ENCODE measurements at regions not wholly inside any gene's neighbourhood (a gene's known extent, or its start where the extent isn't known, plus 50 kb on each side); places are given as distances from the start of the nearest gene placed in this dataset.

- Histone ChIP-seq H3K9me3 (no peaks in the 10 kb centered on the region), H3K27ac (no peak overlapping the region), H3K4me2 (no peak overlapping the region), H3K4me3 (no peak overlapping the region), H3K4me1 (no peaks in the 10 kb centered on the region)
- FAIRE-seq (no peak), DNase-seq (ENCODE audit: low read depth in 1 of 2, low spot score in 1 of 2) (no peak), ATAC-seq (no peak)
- WGBS (ENCODE audit: missing lambda C conversion rate), result 17% methylated on average over 2 of the region's 2 CpGs
- no peak for TF ChIP-seq KDM1A (IDR thresholded peaks at IDR 0.05; ENCODE audit: low read depth)
- no peak for TF ChIP-seq CHD4 (IDR thresholded peaks at IDR 0.05; ENCODE audit: borderline replicate concordance)
- TF ChIP-seq MAZ (IDR thresholded peaks at IDR 0.05; ENCODE audit: borderline replicate concordance, low read depth, low read length), result no peak
- no peak for TF ChIP-seq JUNB (IDR thresholded peaks at IDR 0.05)
- TF ChIP-seq, protein P1, sequence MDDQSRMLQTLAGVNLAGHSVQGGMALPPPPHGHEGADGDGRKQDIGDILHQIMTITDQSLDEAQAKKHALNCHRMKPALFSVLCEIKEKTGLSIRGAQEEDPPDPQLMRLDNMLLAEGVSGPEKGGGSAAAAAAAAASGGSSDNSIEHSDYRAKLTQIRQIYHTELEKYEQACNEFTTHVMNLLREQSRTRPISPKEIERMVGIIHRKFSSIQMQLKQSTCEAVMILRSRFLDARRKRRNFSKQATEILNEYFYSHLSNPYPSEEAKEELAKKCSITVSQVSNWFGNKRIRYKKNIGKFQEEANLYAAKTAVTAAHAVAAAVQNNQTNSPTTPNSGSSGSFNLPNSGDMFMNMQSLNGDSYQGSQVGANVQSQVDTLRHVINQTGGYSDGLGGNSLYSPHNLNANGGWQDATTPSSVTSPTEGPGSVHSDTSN (IDR thresholded peaks at IDR 0.05), result no peak
- TF ChIP-seq, protein P2, sequence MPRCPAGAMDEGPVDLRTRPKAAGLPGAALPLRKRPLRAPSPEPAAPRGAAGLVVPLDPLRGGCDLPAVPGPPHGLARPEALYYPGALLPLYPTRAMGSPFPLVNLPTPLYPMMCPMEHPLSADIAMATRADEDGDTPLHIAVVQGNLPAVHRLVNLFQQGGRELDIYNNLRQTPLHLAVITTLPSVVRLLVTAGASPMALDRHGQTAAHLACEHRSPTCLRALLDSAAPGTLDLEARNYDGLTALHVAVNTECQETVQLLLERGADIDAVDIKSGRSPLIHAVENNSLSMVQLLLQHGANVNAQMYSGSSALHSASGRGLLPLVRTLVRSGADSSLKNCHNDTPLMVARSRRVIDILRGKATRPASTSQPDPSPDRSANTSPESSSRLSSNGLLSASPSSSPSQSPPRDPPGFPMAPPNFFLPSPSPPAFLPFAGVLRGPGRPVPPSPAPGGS (IDR thresholded peaks at IDR 0.05), result no peak
- TF ChIP-seq MAFK (IDR thresholded peaks at IDR 0.05; ENCODE audit: partially characterized antibody), result no peak
- TF ChIP-seq ZSCAN20 (CRISPR knock-in tag; IDR thresholded peaks at IDR 0.05), result no peak
- TF ChIP-seq, protein P3, sequence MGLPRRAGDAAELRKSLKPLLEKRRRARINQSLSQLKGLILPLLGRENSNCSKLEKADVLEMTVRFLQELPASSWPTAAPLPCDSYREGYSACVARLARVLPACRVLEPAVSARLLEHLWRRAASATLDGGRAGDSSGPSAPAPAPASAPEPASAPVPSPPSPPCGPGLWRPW (IDR thresholded peaks at IDR 0.05), result no peak
- no peak for TF ChIP-seq RAD21 (conservative IDR thresholded peaks at IDR 0.05 in 1 of 2, IDR thresholded peaks at IDR 0.05 in 1 of 2)
- TF ChIP-seq NPAS2 (CRISPR knock-in tag; IDR thresholded peaks at IDR 0.05; ENCODE audit: borderline replicate concordance), result no peak
- TF ChIP-seq KDM5A (IDR thresholded peaks at IDR 0.05), result no peak
- no peak for TF ChIP-seq EHF (CRISPR knock-in tag; IDR thresholded peaks at IDR 0.05)
- no peak for TF ChIP-seq MYC (IDR thresholded peaks at IDR 0.05; ENCODE audit: borderline replicate concordance, low read length)
- TF ChIP-seq NR3C1 (IDR thresholded peaks at IDR 0.05), result no peak
- TF ChIP-seq FOSL2 (IDR thresholded peaks at IDR 0.05), result no peak
- TF ChIP-seq FOSL2 (CRISPR knock-in tag; IDR thresholded peaks at IDR 0.05), result no peak
- TF ChIP-seq, protein P4, sequence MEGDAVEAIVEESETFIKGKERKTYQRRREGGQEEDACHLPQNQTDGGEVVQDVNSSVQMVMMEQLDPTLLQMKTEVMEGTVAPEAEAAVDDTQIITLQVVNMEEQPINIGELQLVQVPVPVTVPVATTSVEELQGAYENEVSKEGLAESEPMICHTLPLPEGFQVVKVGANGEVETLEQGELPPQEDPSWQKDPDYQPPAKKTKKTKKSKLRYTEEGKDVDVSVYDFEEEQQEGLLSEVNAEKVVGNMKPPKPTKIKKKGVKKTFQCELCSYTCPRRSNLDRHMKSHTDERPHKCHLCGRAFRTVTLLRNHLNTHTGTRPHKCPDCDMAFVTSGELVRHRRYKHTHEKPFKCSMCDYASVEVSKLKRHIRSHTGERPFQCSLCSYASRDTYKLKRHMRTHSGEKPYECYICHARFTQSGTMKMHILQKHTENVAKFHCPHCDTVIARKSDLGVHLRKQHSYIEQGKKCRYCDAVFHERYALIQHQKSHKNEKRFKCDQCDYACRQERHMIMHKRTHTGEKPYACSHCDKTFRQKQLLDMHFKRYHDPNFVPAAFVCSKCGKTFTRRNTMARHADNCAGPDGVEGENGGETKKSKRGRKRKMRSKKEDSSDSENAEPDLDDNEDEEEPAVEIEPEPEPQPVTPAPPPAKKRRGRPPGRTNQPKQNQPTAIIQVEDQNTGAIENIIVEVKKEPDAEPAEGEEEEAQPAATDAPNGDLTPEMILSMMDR (IDR thresholded peaks at IDR 0.05), result no peak
- no peak for TF ChIP-seq EHMT2 (IDR thresholded peaks at IDR 0.05; ENCODE audit: low read depth)
- ChIA-PET POLR2A (no interaction called here), CTCF (no interaction called here)
Measured at GRCh38 chr12:84732828-84733340, 179.7 kb downstream of the SLC6A15 start.

DNA sequence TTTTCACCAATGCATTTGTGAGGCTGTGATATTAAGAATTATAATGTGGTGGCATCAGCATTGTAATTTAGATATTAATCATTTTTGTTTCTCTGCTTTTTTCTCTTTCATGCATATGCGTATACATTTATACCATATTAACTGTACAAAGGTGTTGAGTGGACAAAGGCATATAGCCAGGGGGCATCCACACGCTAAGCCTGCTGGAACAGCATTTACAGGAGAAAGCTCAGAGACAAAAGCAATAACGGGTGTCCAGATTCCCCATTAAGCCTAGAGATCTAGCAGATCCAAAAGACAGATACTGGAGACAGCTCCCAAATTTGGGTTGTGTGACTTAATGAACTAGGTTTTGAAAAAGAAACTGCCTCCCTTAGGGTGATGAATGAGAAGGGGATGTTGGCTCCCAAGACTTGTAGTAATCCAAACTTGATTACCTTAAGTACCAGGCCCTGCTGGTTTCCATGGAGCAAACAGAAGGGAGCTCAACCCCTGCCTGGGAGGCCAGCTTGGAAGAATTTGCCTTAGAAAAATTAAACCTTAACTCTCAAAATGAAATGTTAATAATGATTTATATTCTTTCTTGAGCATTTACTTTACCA is 181.9 kb downstream of the SLC6A15 start:
- no peak for TF ChIP-seq JUN (IDR thresholded peaks at IDR 0.05)
- TF ChIP-seq MAZ (IDR thresholded peaks at IDR 0.05; ENCODE audit: borderline replicate concordance, low read depth, low read length), result no peak
- no peak for TF ChIP-seq FOXS1 (CRISPR knock-in tag; IDR thresholded peaks at IDR 0.05)
- ChIA-PET POLR2A (no interaction called here), CTCF (no interaction called here)
- Histone ChIP-seq H3K27ac (no peak overlapping the region), H3K4me2 (no peak overlapping the region), H3K9me3 (no peaks in the 10 kb centered on the region), H3K4me1 (no peaks in the 10 kb centered on the region), H3K4me3 (no peak overlapping the region)
- FAIRE-seq, result no peak
- ATAC-seq, result no peak
- WGBS (ENCODE audit: missing lambda C conversion rate), result 60% methylated on average over 3 of the region's 3 CpGs
- no peak for DNase-seq (ENCODE audit: low read depth in 1 of 2, low spot score in 1 of 2)

Data from A549 (cell line).